ENCODE measurements at regions not wholly inside any gene's neighbourhood (a gene's known extent, or its start where the extent isn't known, plus 50 kb on each side); places are given as distances from the start of the nearest gene placed in this dataset.

GRCh38 chr3:20701641-20702040, 515.6 kb upstream of the SGO1 start:
- H3K4ac ChIP-seq (ENCODE audit: low read depth, low read length): no peak overlapping the region
- H3K23ac ChIP-seq (ENCODE audit: low read length): no peak overlapping the region
- no peaks in the 10 kb centered on the region for H3K79me1 ChIP-seq (ENCODE audit: low read length)
- no peak overlapping the region for H2BK120ac ChIP-seq (ENCODE audit: low read depth, low read length)
- H3K9ac ChIP-seq (ENCODE audit: low read length): no peak overlapping the region
- no peak overlapping the region for H3K27ac ChIP-seq (ENCODE audit: low read depth, low read length)
- H3K4me2 ChIP-seq (ENCODE audit: low read length): no peak overlapping the region
- H2AK5ac ChIP-seq (ENCODE audit: low read length): no peak overlapping the region
- no peaks in the 10 kb centered on the region for H3K79me2 ChIP-seq (ENCODE audit: control insufficient read depth, insufficient read depth, low read length)
- H3K56ac ChIP-seq (ENCODE audit: low read length): no peak overlapping the region
- H3K4me3 ChIP-seq (ENCODE audit: low read length): no peak overlapping the region
- no peak overlapping the region for H4K5ac ChIP-seq (ENCODE audit: low read length)
- no CpG with 5 or more reads among the region's 1 CpG for WGBS (ENCODE audit: extremely low coverage, insufficient coverage, low lambda C conversion rate)
- no peaks in the 10 kb centered on the region for H3K4me1 ChIP-seq (ENCODE audit: control insufficient read depth, low read depth, low read length)
- H3K18ac ChIP-seq (ENCODE audit: low read length): no peak overlapping the region
- no peak overlapping the region for H4K8ac ChIP-seq (ENCODE audit: low read depth, low read length)
- no peak overlapping the region for H2BK5ac ChIP-seq (ENCODE audit: low read length)
- H2BK15ac ChIP-seq (replicated peaks; ENCODE audit: low read depth): no peak overlapping the region
- H3K27me3 ChIP-seq (ENCODE audit: insufficient read depth, low read length, poor library complexity): no peaks in the 10 kb centered on the region
- no peaks in the 10 kb centered on the region for H3K36me3 ChIP-seq (ENCODE audit: control insufficient read depth, insufficient read depth, low read length)
- DNase-seq: no peak

- no peaks in the 10 kb centered on the region for H3K36me3 ChIP-seq (ENCODE audit: control insufficient read depth, insufficient read depth, low read length)
- no peak overlapping the region for H2BK120ac ChIP-seq (ENCODE audit: low read depth, low read length)
Measured at GRCh38 chr3:20700714-20701113, 514.7 kb upstream of the SGO1 start.

GRCh38 chr3:20698896-20699295, 512.9 kb upstream of the SGO1 start:
- Histone ChIP-seq H3K9ac (ENCODE audit: low read length) (no peak overlapping the region), H3K79me2 (ENCODE audit: control insufficient read depth, insufficient read depth, low read length) (no peaks in the 10 kb centered on the region), H3K18ac (ENCODE audit: low read length) (no peak overlapping the region), H2AK5ac (ENCODE audit: low read length) (no peak overlapping the region), H4K5ac (ENCODE audit: low read length) (no peak overlapping the region), H3K56ac (ENCODE audit: low read length) (no peak overlapping the region), H2BK5ac (ENCODE audit: low read length) (no peak overlapping the region), H3K27me3 (ENCODE audit: insufficient read depth, low read length, poor library complexity) (no peaks in the 10 kb centered on the region), H3K27ac (ENCODE audit: low read depth, low read length) (no peak overlapping the region), H3K4me1 (ENCODE audit: control insufficient read depth, low read depth, low read length) (no peaks in the 10 kb centered on the region), H4K8ac (ENCODE audit: low read depth, low read length) (no peak overlapping the region), H2BK120ac (ENCODE audit: low read depth, low read length) (no peak overlapping the region), H3K4me2 (ENCODE audit: low read length) (no peak overlapping the region), H3K4me3 (ENCODE audit: low read length) (no peak overlapping the region), H2BK15ac (replicated peaks; ENCODE audit: low read depth) (no peak overlapping the region), H3K79me1 (ENCODE audit: low read length) (no peaks in the 10 kb centered on the region), H3K36me3 (ENCODE audit: control insufficient read depth, insufficient read depth, low read length) (no peaks in the 10 kb centered on the region), H3K23ac (ENCODE audit: low read length) (no peak overlapping the region), H3K4ac (ENCODE audit: low read depth, low read length) (no peak overlapping the region)
- WGBS (ENCODE audit: extremely low coverage, insufficient coverage, low lambda C conversion rate): no CpG with 5 or more reads among the region's 5 CpGs
- no peak for DNase-seq

More at GRCh38 chr3:20700714-20701113, 514.7 kb upstream of the SGO1 start:
- Histone ChIP-seq H2AK5ac (ENCODE audit: low read length) (no peak overlapping the region), H3K4me1 (ENCODE audit: control insufficient read depth, low read depth, low read length) (no peaks in the 10 kb centered on the region), H3K18ac (ENCODE audit: low read length) (no peak overlapping the region), H3K9ac (ENCODE audit: low read length) (no peak overlapping the region), H3K79me1 (ENCODE audit: low read length) (no peaks in the 10 kb centered on the region), H3K56ac (ENCODE audit: low read length) (no peak overlapping the region), H3K27me3 (ENCODE audit: insufficient read depth, low read length, poor library complexity) (no peaks in the 10 kb centered on the region), H4K8ac (ENCODE audit: low read depth, low read length) (no peak overlapping the region), H4K5ac (ENCODE audit: low read length) (no peak overlapping the region), H2BK15ac (replicated peaks; ENCODE audit: low read depth) (no peak overlapping the region), H3K79me2 (ENCODE audit: control insufficient read depth, insufficient read depth, low read length) (no peaks in the 10 kb centered on the region), H2BK5ac (ENCODE audit: low read length) (no peak overlapping the region), H3K4me2 (ENCODE audit: low read length) (no peak overlapping the region), H3K23ac (ENCODE audit: low read length) (no peak overlapping the region), H3K4me3 (ENCODE audit: low read length) (no peak overlapping the region), H3K27ac (ENCODE audit: low read depth, low read length) (no peak overlapping the region), H3K4ac (ENCODE audit: low read depth, low read length) (no peak overlapping the region)
- no CpG with 5 or more reads among the region's 2 CpGs for WGBS (ENCODE audit: extremely low coverage, insufficient coverage, low lambda C conversion rate)
- no peak for DNase-seq

- H3K56ac ChIP-seq (ENCODE audit: low read length): no peak overlapping the region
- H2AK5ac ChIP-seq (ENCODE audit: low read length): no peak overlapping the region
- WGBS (ENCODE audit: extremely low coverage, insufficient coverage, low lambda C conversion rate): no CpG with 5 or more reads among the region's 4 CpGs
- H3K9ac ChIP-seq (ENCODE audit: low read length): no peak overlapping the region
- no peak overlapping the region for H3K4ac ChIP-seq (ENCODE audit: low read depth, low read length)
- no peaks in the 10 kb centered on the region for H3K27me3 ChIP-seq (ENCODE audit: insufficient read depth, low read length, poor library complexity)
- H3K18ac ChIP-seq (ENCODE audit: low read length): no peak overlapping the region
- no peaks in the 10 kb centered on the region for H3K79me1 ChIP-seq (ENCODE audit: low read length)
- H4K8ac ChIP-seq (ENCODE audit: low read depth, low read length): no peak overlapping the region
- H2BK15ac ChIP-seq (replicated peaks; ENCODE audit: low read depth): no peak overlapping the region
- H3K36me3 ChIP-seq (ENCODE audit: control insufficient read depth, insufficient read depth, low read length): no peaks in the 10 kb centered on the region
- no peak overlapping the region for H3K23ac ChIP-seq (ENCODE audit: low read length)
- H3K4me3 ChIP-seq (ENCODE audit: low read length): no peak overlapping the region
- H3K79me2 ChIP-seq (ENCODE audit: control insufficient read depth, insufficient read depth, low read length): no peaks in the 10 kb centered on the region
- DNase-seq: no peak
- no peak overlapping the region for H4K5ac ChIP-seq (ENCODE audit: low read length)
- H3K4me1 ChIP-seq (ENCODE audit: control insufficient read depth, low read depth, low read length): no peaks in the 10 kb centered on the region
- no peak overlapping the region for H3K4me2 ChIP-seq (ENCODE audit: low read length)
- no peak overlapping the region for H2BK5ac ChIP-seq (ENCODE audit: low read length)
- no peak overlapping the region for H3K27ac ChIP-seq (ENCODE audit: low read depth, low read length)
- no peak overlapping the region for H2BK120ac ChIP-seq (ENCODE audit: low read depth, low read length)
Measured at GRCh38 chr3:20696388-20697150, 510.6 kb upstream of the SGO1 start.

GRCh38 chr3:20692675-20693074, 506.7 kb upstream of the SGO1 start:
- H3K27me3 ChIP-seq (ENCODE audit: insufficient read depth, low read length, poor library complexity): no peaks in the 10 kb centered on the region
- H3K4me1 ChIP-seq (ENCODE audit: control insufficient read depth, low read depth, low read length): no peaks in the 10 kb centered on the region
- no peak overlapping the region for H2BK15ac ChIP-seq (replicated peaks; ENCODE audit: low read depth)

GRCh38 chr3:20683910-20684309, 497.9 kb upstream of the SGO1 start:
- Histone ChIP-seq H2AK5ac (ENCODE audit: low read length) (no peak overlapping the region), H3K36me3 (ENCODE audit: control insufficient read depth, insufficient read depth, low read length) (no peaks in the 10 kb centered on the region), H3K9ac (ENCODE audit: low read length) (no peak overlapping the region), H3K18ac (ENCODE audit: low read length) (no peak overlapping the region), H3K79me1 (ENCODE audit: low read length) (no peaks in the 10 kb centered on the region), H2BK5ac (ENCODE audit: low read length) (no peak overlapping the region), H2BK120ac (ENCODE audit: low read depth, low read length) (no peak overlapping the region), H4K5ac (ENCODE audit: low read length) (no peak overlapping the region), H3K4me1 (ENCODE audit: control insufficient read depth, low read depth, low read length) (no peaks in the 10 kb centered on the region), H3K4me2 (ENCODE audit: low read length) (no peak overlapping the region), H3K23ac (ENCODE audit: low read length) (no peak overlapping the region), H3K27me3 (ENCODE audit: insufficient read depth, low read length, poor library complexity) (no peaks in the 10 kb centered on the region), H3K4me3 (ENCODE audit: low read length) (no peak overlapping the region), H4K8ac (ENCODE audit: low read depth, low read length) (no peak overlapping the region), H2BK15ac (replicated peaks; ENCODE audit: low read depth) (peak overlapping the region; percentile 2), H3K4ac (ENCODE audit: low read depth, low read length) (no peak overlapping the region), H3K27ac (ENCODE audit: low read depth, low read length) (no peak overlapping the region), H3K79me2 (ENCODE audit: control insufficient read depth, insufficient read depth, low read length) (no peaks in the 10 kb centered on the region), H3K56ac (ENCODE audit: low read length) (no peak overlapping the region)
- no CpG with 5 or more reads among the region's 3 CpGs for WGBS (ENCODE audit: extremely low coverage, insufficient coverage, low lambda C conversion rate)
- DNase-seq: no peak

More at GRCh38 chr3:20692675-20693074, 506.7 kb upstream of the SGO1 start:
- no peak overlapping the region for H2AK5ac ChIP-seq (ENCODE audit: low read length)
- no peak overlapping the region for H3K23ac ChIP-seq (ENCODE audit: low read length)
- no peak overlapping the region for H3K4me2 ChIP-seq (ENCODE audit: low read length)
- no peak overlapping the region for H3K4ac ChIP-seq (ENCODE audit: low read depth, low read length)
- no peak overlapping the region for H4K8ac ChIP-seq (ENCODE audit: low read depth, low read length)
- H3K79me1 ChIP-seq (ENCODE audit: low read length): no peaks in the 10 kb centered on the region
- no peak for DNase-seq
- no peak overlapping the region for H2BK5ac ChIP-seq (ENCODE audit: low read length)
- no peak overlapping the region for H3K27ac ChIP-seq (ENCODE audit: low read depth, low read length)
- no peak overlapping the region for H3K4me3 ChIP-seq (ENCODE audit: low read length)
- no peak overlapping the region for H3K18ac ChIP-seq (ENCODE audit: low read length)
- H3K9ac ChIP-seq (ENCODE audit: low read length): no peak overlapping the region
- WGBS (ENCODE audit: extremely low coverage, insufficient coverage, low lambda C conversion rate): no CpG with 5 or more reads among the region's 2 CpGs
- H3K56ac ChIP-seq (ENCODE audit: low read length): no peak overlapping the region
- no peak overlapping the region for H2BK120ac ChIP-seq (ENCODE audit: low read depth, low read length)
- no peaks in the 10 kb centered on the region for H3K79me2 ChIP-seq (ENCODE audit: control insufficient read depth, insufficient read depth, low read length)
- H4K5ac ChIP-seq (ENCODE audit: low read length): no peak overlapping the region
- no peaks in the 10 kb centered on the region for H3K36me3 ChIP-seq (ENCODE audit: control insufficient read depth, insufficient read depth, low read length)

All from mesendoderm (in vitro differentiated cells).